ENCODE measurements at regions not wholly inside any gene's neighbourhood (a gene's known extent, or its start where the extent isn't known, plus 50 kb on each side); places are given as distances from the start of the nearest gene placed in this dataset.
"Not testable (repeated sequence)": the region's sequence is repeated elsewhere in the genome, so short reads cannot be mapped to it uniquely, and the experiment has no call there.

GRCh38 chr5:98530224-98530623, 243.2 kb upstream of the RGMB start:
- Histone ChIP-seq H3K4me1 (no peaks in the 10 kb centered on the region), H3K36me3 (no peaks in the 10 kb centered on the region), H3K27me3 (no peaks in the 10 kb centered on the region), H3K9me3 (no peaks in the 10 kb centered on the region), H3K27ac (no peak overlapping the region), H3K4me3 (no peak overlapping the region)
- TF ChIP-seq POLR2A (IDR thresholded peaks at IDR 0.05) = no peak
- no peak for TF ChIP-seq CTCF (IDR thresholded peaks at IDR 0.05)
- TF ChIP-seq POLR2AphosphoS5 (IDR thresholded peaks at IDR 0.05; ENCODE audit: insufficient read depth in 1 of 2, low read depth in 1 of 2) = no peak
- intact Hi-C loops (cut with DNase I) = no loop called here
- no peak for DNase-seq (ENCODE audit: extremely low spot score in 2 of 2)

- no peaks in the 10 kb centered on the region for H3K9me3 ChIP-seq
- H3K27me3 ChIP-seq = no peaks in the 10 kb centered on the region
- H3K27ac ChIP-seq = no peak overlapping the region
- no peaks in the 10 kb centered on the region for H3K4me1 ChIP-seq
- TF ChIP-seq CTCF (IDR thresholded peaks at IDR 0.05) (no peak), POLR2AphosphoS5 (IDR thresholded peaks at IDR 0.05; ENCODE audit: insufficient read depth in 1 of 2, low read depth in 1 of 2) (no peak), POLR2A (IDR thresholded peaks at IDR 0.05) (no peak)
- no peak for DNase-seq (ENCODE audit: extremely low spot score in 2 of 2)
- no peak overlapping the region for H3K4me3 ChIP-seq
- no peaks in the 10 kb centered on the region for H3K36me3 ChIP-seq
- intact Hi-C loops (cut with DNase I) = no loop called here
Observed at GRCh38 chr5:98535901-98536300, 237.6 kb upstream of the RGMB start.

GRCh38 chr5:98540056-98540455, 233.4 kb upstream of the RGMB start:
- no peaks in the 10 kb centered on the region for H3K36me3 ChIP-seq
- H3K4me1 ChIP-seq = no peaks in the 10 kb centered on the region
- H3K27ac ChIP-seq = no peak overlapping the region
- no peak overlapping the region for H3K4me3 ChIP-seq
- TF ChIP-seq POLR2A (IDR thresholded peaks at IDR 0.05) (no peak), CTCF (IDR thresholded peaks at IDR 0.05) (no peak), POLR2AphosphoS5 (IDR thresholded peaks at IDR 0.05; ENCODE audit: insufficient read depth in 1 of 2, low read depth in 1 of 2) (no peak)
- no peak for DNase-seq (ENCODE audit: extremely low spot score in 2 of 2)
- intact Hi-C loops (cut with DNase I) = no loop called here
- peaks cover 3% of the 10 kb centered on the region for H3K9me3 ChIP-seq
- H3K27me3 ChIP-seq = no peaks in the 10 kb centered on the region

- H3K27me3 ChIP-seq = no peaks in the 10 kb centered on the region
- intact Hi-C loops (cut with DNase I) = no loop called here
- H3K36me3 ChIP-seq = no peaks in the 10 kb centered on the region
- H3K4me1 ChIP-seq = no peaks in the 10 kb centered on the region
- no peak overlapping the region for H3K27ac ChIP-seq
- no peak overlapping the region for H3K4me3 ChIP-seq
- no peak for TF ChIP-seq POLR2AphosphoS5 (IDR thresholded peaks at IDR 0.05; ENCODE audit: insufficient read depth in 1 of 2, low read depth in 1 of 2)
- no peak for TF ChIP-seq CTCF (IDR thresholded peaks at IDR 0.05)
- TF ChIP-seq POLR2A (IDR thresholded peaks at IDR 0.05) = no peak
- no peak for DNase-seq (ENCODE audit: extremely low spot score in 2 of 2)
- H3K9me3 ChIP-seq = peaks cover 3% of the 10 kb centered on the region
Observed at GRCh38 chr5:98541641-98542040, 231.8 kb upstream of the RGMB start.

- Histone ChIP-seq H3K36me3 (no peaks in the 10 kb centered on the region), H3K9me3 (peaks cover 3% of the 10 kb centered on the region), H3K27me3 (no peaks in the 10 kb centered on the region), H3K27ac (no peak overlapping the region), H3K4me1 (no peaks in the 10 kb centered on the region), H3K4me3 (no peak overlapping the region)
- TF ChIP-seq CTCF (IDR thresholded peaks at IDR 0.05) (no peak), POLR2AphosphoS5 (IDR thresholded peaks at IDR 0.05; ENCODE audit: insufficient read depth in 1 of 2, low read depth in 1 of 2) (no peak), POLR2A (IDR thresholded peaks at IDR 0.05) (no peak)
- intact Hi-C loops (cut with DNase I) = no loop called here
- DNase-seq (ENCODE audit: extremely low spot score in 2 of 2) = no peak
Observed at GRCh38 chr5:98543490-98543889, 230.0 kb upstream of the RGMB start.

GRCh38 chr5:98546924-98547323, 226.5 kb upstream of the RGMB start:
- H3K4me1 ChIP-seq; H3K4me3 ChIP-seq; H3K9me3 ChIP-seq; DNase-seq (ENCODE audit: extremely low spot score in 2 of 2); intact Hi-C loops (cut with DNase I); H3K27me3 ChIP-seq; H3K27ac ChIP-seq; H3K36me3 ChIP-seq: not testable (repeated sequence)
